ENCODE measurements at regions not wholly inside any gene's neighbourhood (a gene's known extent, or its start where the extent isn't known, plus 50 kb on each side); places are given as distances from the start of the nearest gene placed in this dataset.

- no peak overlapping the region for H3K27ac ChIP-seq (ENCODE audit: low read length)
- no peak overlapping the region for H3K4me3 ChIP-seq (ENCODE audit: low read depth in 1 of 2, low read length in 2 of 2)
- no peaks in the 10 kb centered on the region for H3K36me3 ChIP-seq (ENCODE audit: control insufficient read depth in 1 of 2, insufficient read depth in 2 of 2, low read length in 2 of 2)
- no peaks in the 10 kb centered on the region for H3K27me3 ChIP-seq (ENCODE audit: low read depth, low read length)
- no peaks in the 10 kb centered on the region for H3K9me3 ChIP-seq (ENCODE audit: control insufficient read depth in 1 of 2, low read length in 2 of 2)
- no peaks in the 10 kb centered on the region for H3K4me1 ChIP-seq (ENCODE audit: control insufficient read depth in 1 of 2, insufficient read depth in 2 of 2, low read length in 2 of 2)
These were observed 722.0 kb upstream of the SOX9 start for GRCh38 chr17:71398800-71399219.

- no peaks in the 10 kb centered on the region for H3K27me3 ChIP-seq (ENCODE audit: low read depth, low read length)
- no peaks in the 10 kb centered on the region for H3K9me3 ChIP-seq (ENCODE audit: control insufficient read depth in 1 of 2, low read length in 2 of 2)
- no peaks in the 10 kb centered on the region for H3K4me1 ChIP-seq (ENCODE audit: control insufficient read depth in 1 of 2, insufficient read depth in 2 of 2, low read length in 2 of 2)
- H3K27ac ChIP-seq (ENCODE audit: low read length): no peak overlapping the region
- H3K36me3 ChIP-seq (ENCODE audit: control insufficient read depth in 1 of 2, insufficient read depth in 2 of 2, low read length in 2 of 2): no peaks in the 10 kb centered on the region
- H3K4me3 ChIP-seq (ENCODE audit: low read depth in 1 of 2, low read length in 2 of 2): no peak overlapping the region
These were observed 721.6 kb upstream of the SOX9 start for GRCh38 chr17:71399221-71399620.

- Histone ChIP-seq H3K36me3 (ENCODE audit: control insufficient read depth in 1 of 2, insufficient read depth in 2 of 2, low read length in 2 of 2) (no peaks in the 10 kb centered on the region), H3K27ac (ENCODE audit: low read length) (no peak overlapping the region), H3K27me3 (ENCODE audit: low read depth, low read length) (no peaks in the 10 kb centered on the region), H3K9me3 (ENCODE audit: control insufficient read depth in 1 of 2, low read length in 2 of 2) (no peaks in the 10 kb centered on the region), H3K4me3 (ENCODE audit: low read depth in 1 of 2, low read length in 2 of 2) (no peak overlapping the region), H3K4me1 (ENCODE audit: control insufficient read depth in 1 of 2, insufficient read depth in 2 of 2, low read length in 2 of 2) (no peaks in the 10 kb centered on the region)
These were observed 721.2 kb upstream of the SOX9 start for GRCh38 chr17:71399649-71400048.

GRCh38 chr17:71402007-71402406 is 718.8 kb upstream of the SOX9 start:
- H3K9me3 ChIP-seq (ENCODE audit: control insufficient read depth in 1 of 2, low read length in 2 of 2): no peaks in the 10 kb centered on the region

GRCh38 chr17:71402661-71403141 is 718.1 kb upstream of the SOX9 start:
- H3K27ac ChIP-seq (ENCODE audit: low read length): no peak overlapping the region
- H3K4me3 ChIP-seq (ENCODE audit: low read depth in 1 of 2, low read length in 2 of 2): no peak overlapping the region
- no peaks in the 10 kb centered on the region for H3K36me3 ChIP-seq (ENCODE audit: control insufficient read depth in 1 of 2, insufficient read depth in 2 of 2, low read length in 2 of 2)
- no peaks in the 10 kb centered on the region for H3K27me3 ChIP-seq (ENCODE audit: low read depth, low read length)
- no peaks in the 10 kb centered on the region for H3K4me1 ChIP-seq (ENCODE audit: control insufficient read depth in 1 of 2, insufficient read depth in 2 of 2, low read length in 2 of 2)
- no peaks in the 10 kb centered on the region for H3K9me3 ChIP-seq (ENCODE audit: control insufficient read depth in 1 of 2, low read length in 2 of 2)

More at GRCh38 chr17:71402007-71402406, 718.8 kb upstream of the SOX9 start:
- Histone ChIP-seq H3K4me3 (ENCODE audit: low read depth in 1 of 2, low read length in 2 of 2) (no peak overlapping the region), H3K27me3 (ENCODE audit: low read depth, low read length) (no peaks in the 10 kb centered on the region), H3K36me3 (ENCODE audit: control insufficient read depth in 1 of 2, insufficient read depth in 2 of 2, low read length in 2 of 2) (no peaks in the 10 kb centered on the region), H3K27ac (ENCODE audit: low read length) (no peak overlapping the region), H3K4me1 (ENCODE audit: control insufficient read depth in 1 of 2, insufficient read depth in 2 of 2, low read length in 2 of 2) (no peaks in the 10 kb centered on the region)

GRCh38 chr17:71405101-71405500 is 715.7 kb upstream of the SOX9 start:
- Histone ChIP-seq H3K27me3 (ENCODE audit: low read depth, low read length) (no peaks in the 10 kb centered on the region), H3K4me1 (ENCODE audit: control insufficient read depth in 1 of 2, insufficient read depth in 2 of 2, low read length in 2 of 2) (no peaks in the 10 kb centered on the region), H3K27ac (ENCODE audit: low read length) (no peak overlapping the region), H3K36me3 (ENCODE audit: control insufficient read depth in 1 of 2, insufficient read depth in 2 of 2, low read length in 2 of 2) (no peaks in the 10 kb centered on the region), H3K9me3 (ENCODE audit: control insufficient read depth in 1 of 2, low read length in 2 of 2) (no peaks in the 10 kb centered on the region), H3K4me3 (ENCODE audit: low read depth in 1 of 2, low read length in 2 of 2) (no peak overlapping the region)

GRCh38 chr17:71407981-71408380 is 712.8 kb upstream of the SOX9 start:
- Histone ChIP-seq H3K9me3 (ENCODE audit: control insufficient read depth in 1 of 2, low read length in 2 of 2) (no peaks in the 10 kb centered on the region), H3K27me3 (ENCODE audit: low read depth, low read length) (no peaks in the 10 kb centered on the region), H3K27ac (ENCODE audit: low read length) (no peak overlapping the region), H3K36me3 (ENCODE audit: control insufficient read depth in 1 of 2, insufficient read depth in 2 of 2, low read length in 2 of 2) (no peaks in the 10 kb centered on the region), H3K4me1 (ENCODE audit: control insufficient read depth in 1 of 2, insufficient read depth in 2 of 2, low read length in 2 of 2) (no peaks in the 10 kb centered on the region), H3K4me3 (ENCODE audit: low read depth in 1 of 2, low read length in 2 of 2) (no peak overlapping the region)

GRCh38 chr17:71409137-71409536 is 711.7 kb upstream of the SOX9 start:
- no peaks in the 10 kb centered on the region for H3K36me3 ChIP-seq (ENCODE audit: control insufficient read depth in 1 of 2, insufficient read depth in 2 of 2, low read length in 2 of 2)
- H3K9me3 ChIP-seq (ENCODE audit: control insufficient read depth in 1 of 2, low read length in 2 of 2): no peaks in the 10 kb centered on the region
- no peaks in the 10 kb centered on the region for H3K4me1 ChIP-seq (ENCODE audit: control insufficient read depth in 1 of 2, insufficient read depth in 2 of 2, low read length in 2 of 2)
- no peak overlapping the region for H3K27ac ChIP-seq (ENCODE audit: low read length)
- no peak overlapping the region for H3K4me3 ChIP-seq (ENCODE audit: low read depth in 1 of 2, low read length in 2 of 2)
- H3K27me3 ChIP-seq (ENCODE audit: low read depth, low read length): no peaks in the 10 kb centered on the region

- no peaks in the 10 kb centered on the region for H3K4me1 ChIP-seq (ENCODE audit: control insufficient read depth in 1 of 2, insufficient read depth in 2 of 2, low read length in 2 of 2)
- H3K4me3 ChIP-seq (ENCODE audit: low read depth in 1 of 2, low read length in 2 of 2): no peak overlapping the region
- H3K36me3 ChIP-seq (ENCODE audit: control insufficient read depth in 1 of 2, insufficient read depth in 2 of 2, low read length in 2 of 2): no peaks in the 10 kb centered on the region
- H3K27ac ChIP-seq (ENCODE audit: low read length): no peak overlapping the region
- H3K27me3 ChIP-seq (ENCODE audit: low read depth, low read length): no peaks in the 10 kb centered on the region
- no peaks in the 10 kb centered on the region for H3K9me3 ChIP-seq (ENCODE audit: control insufficient read depth in 1 of 2, low read length in 2 of 2)
These were observed 711.1 kb upstream of the SOX9 start for GRCh38 chr17:71409712-71410111.

GRCh38 chr17:71412803-71413202 is 708.0 kb upstream of the SOX9 start:
- H3K27me3 ChIP-seq (ENCODE audit: low read depth, low read length): no peaks in the 10 kb centered on the region
- no peaks in the 10 kb centered on the region for H3K4me1 ChIP-seq (ENCODE audit: control insufficient read depth in 1 of 2, insufficient read depth in 2 of 2, low read length in 2 of 2)
- no peak overlapping the region for H3K27ac ChIP-seq (ENCODE audit: low read length)
- H3K4me3 ChIP-seq (ENCODE audit: low read depth in 1 of 2, low read length in 2 of 2): no peak overlapping the region
- no peaks in the 10 kb centered on the region for H3K36me3 ChIP-seq (ENCODE audit: control insufficient read depth in 1 of 2, insufficient read depth in 2 of 2, low read length in 2 of 2)
- no peaks in the 10 kb centered on the region for H3K9me3 ChIP-seq (ENCODE audit: control insufficient read depth in 1 of 2, low read length in 2 of 2)

GRCh38 chr17:71413935-71414334 is 706.9 kb upstream of the SOX9 start:
- H3K27me3 ChIP-seq (ENCODE audit: low read depth, low read length): no peaks in the 10 kb centered on the region
- H3K4me3 ChIP-seq (ENCODE audit: low read depth in 1 of 2, low read length in 2 of 2): no peak overlapping the region
- peaks cover 0 to 2% of the 10 kb centered on the region in 2 donors for H3K9me3 ChIP-seq (ENCODE audit: control insufficient read depth in 1 of 2, low read length in 2 of 2)
- H3K27ac ChIP-seq (ENCODE audit: low read length): no peak overlapping the region
- no peaks in the 10 kb centered on the region for H3K36me3 ChIP-seq (ENCODE audit: control insufficient read depth in 1 of 2, insufficient read depth in 2 of 2, low read length in 2 of 2)
- no peaks in the 10 kb centered on the region for H3K4me1 ChIP-seq (ENCODE audit: control insufficient read depth in 1 of 2, insufficient read depth in 2 of 2, low read length in 2 of 2)

GRCh38 chr17:71417142-71417541 is 703.7 kb upstream of the SOX9 start:
- peaks cover 0 to 2% of the 10 kb centered on the region in 2 donors for H3K9me3 ChIP-seq (ENCODE audit: control insufficient read depth in 1 of 2, low read length in 2 of 2)
- H3K4me3 ChIP-seq (ENCODE audit: low read depth in 1 of 2, low read length in 2 of 2): no peak overlapping the region
- H3K36me3 ChIP-seq (ENCODE audit: control insufficient read depth in 1 of 2, insufficient read depth in 2 of 2, low read length in 2 of 2): no peaks in the 10 kb centered on the region
- no peaks in the 10 kb centered on the region for H3K4me1 ChIP-seq (ENCODE audit: control insufficient read depth in 1 of 2, insufficient read depth in 2 of 2, low read length in 2 of 2)
- H3K27me3 ChIP-seq (ENCODE audit: low read depth, low read length): no peaks in the 10 kb centered on the region
- no peak overlapping the region for H3K27ac ChIP-seq (ENCODE audit: low read length)
